Muscle layer of colon (tissue), 2 donors: ENCODE measurements at regions not wholly inside any gene's neighbourhood (a gene's known extent, or its start where the extent isn't known, plus 50 kb on each side); places are given as distances from the start of the nearest gene placed in this dataset.
"Not testable (repeated sequence)": the region's sequence is repeated elsewhere in the genome, so short reads cannot be mapped to it uniquely, and the experiment has no call there.

Source experiments
- H3K27ac ChIP-seq: one replicate; pipeline ENCODE4 v1.7.0; 2013; ENCODE audit warnings: low read depth, mild to moderate bottlenecking, low read length, moderate library complexity
- H3K27me3 ChIP-seq, 2 donors: one replicate each; pipeline ENCODE4 v1.7.0; 2013; ENCODE audit warnings: low read length in 2 of 2, mild to moderate bottlenecking in 2 of 2; ENCODE audit not compliant: insufficient read depth in 2 of 2, control insufficient read depth in 1 of 2
- H3K36me3 ChIP-seq: one replicate; pipeline ENCODE4 v1.7.0; 2013; ENCODE audit warnings: mild to moderate bottlenecking, low read length; ENCODE audit not compliant: insufficient read depth
- H3K4me1 ChIP-seq: one replicate; pipeline ENCODE4 v1.7.0; 2013; ENCODE audit warnings: mild to moderate bottlenecking, low read length; ENCODE audit not compliant: insufficient read depth
- H3K4me3 ChIP-seq, 2 donors: one replicate each; pipeline ENCODE4 v1.7.0; 2013; ENCODE audit warnings: low read length in 2 of 2, low read depth in 1 of 2, mild to moderate bottlenecking in 1 of 2, moderate library complexity in 1 of 2
- H3K9ac ChIP-seq: one replicate; pipeline ENCODE4 v1.7.0; 2013; ENCODE audit warnings: low read length
- H3K9me3 ChIP-seq: one replicate; pipeline ENCODE4 v1.7.0; 2013; ENCODE audit warnings: mild to moderate bottlenecking, low read length
- donor health status: abdominal sarcoma.
- donor health status: Adenocarcinoma of cecum.

GRCh38 chr4:3625286-3625875, 93.2 kb upstream of the LRPAP1 start:
- not testable (repeated sequence) for H3K27me3 ChIP-seq, H3K36me3 ChIP-seq, H3K27ac ChIP-seq, H3K9ac ChIP-seq, H3K9me3 ChIP-seq, H3K4me1 ChIP-seq, H3K4me3 ChIP-seq

GRCh38 chr4:3623809-3624329, 91.6 kb upstream of the LRPAP1 start:
- not testable (repeated sequence) for H3K4me3 ChIP-seq, H3K9ac ChIP-seq, H3K27me3 ChIP-seq, H3K4me1 ChIP-seq, H3K36me3 ChIP-seq, H3K27ac ChIP-seq, H3K9me3 ChIP-seq

- no peak overlapping the region for H3K4me3 ChIP-seq
- H3K27me3 ChIP-seq = no peaks in the 10 kb centered on the region
- H3K4me1 ChIP-seq = no peaks in the 10 kb centered on the region
- no peak overlapping the region for H3K27ac ChIP-seq
- no peaks in the 10 kb centered on the region for H3K9me3 ChIP-seq
- H3K36me3 ChIP-seq = no peaks in the 10 kb centered on the region
- no peak overlapping the region for H3K9ac ChIP-seq
Observed at GRCh38 chr4:3623106-3623505, 90.9 kb upstream of the LRPAP1 start.

- H3K9me3 ChIP-seq, H3K27ac ChIP-seq, H3K9ac ChIP-seq, H3K27me3 ChIP-seq, H3K36me3 ChIP-seq, H3K4me1 ChIP-seq, H3K4me3 ChIP-seq: not testable (repeated sequence)
Observed at GRCh38 chr4:3620365-3620764, 88.1 kb upstream of the LRPAP1 start.

- not testable (repeated sequence) for H3K36me3 ChIP-seq, H3K4me3 ChIP-seq, H3K27me3 ChIP-seq
Observed at GRCh38 chr4:3619698-3620097, 87.5 kb upstream of the LRPAP1 start.

GRCh38 chr4:3618341-3618740, 86.1 kb upstream of the LRPAP1 start:
- not testable (repeated sequence) for H3K4me1 ChIP-seq, H3K9me3 ChIP-seq, H3K27ac ChIP-seq, H3K4me3 ChIP-seq, H3K36me3 ChIP-seq, H3K9ac ChIP-seq, H3K27me3 ChIP-seq

More at GRCh38 chr4:3619698-3620097, 87.5 kb upstream of the LRPAP1 start:
- not testable (repeated sequence) for H3K9ac ChIP-seq, H3K9me3 ChIP-seq, H3K27ac ChIP-seq, H3K4me1 ChIP-seq

- no peaks in the 10 kb centered on the region for H3K9me3 ChIP-seq
- no peaks in the 10 kb centered on the region for H3K27me3 ChIP-seq
- H3K9ac ChIP-seq = no peak overlapping the region
- H3K27ac ChIP-seq = no peak overlapping the region
- no peaks in the 10 kb centered on the region for H3K4me1 ChIP-seq
- H3K36me3 ChIP-seq = no peaks in the 10 kb centered on the region
- no peak overlapping the region for H3K4me3 ChIP-seq
Observed at GRCh38 chr4:3615386-3616286, 83.4 kb upstream of the LRPAP1 start.

- Histone ChIP-seq H3K36me3 (no peaks in the 10 kb centered on the region), H3K9me3 (no peaks in the 10 kb centered on the region), H3K27me3 (no peaks in the 10 kb centered on the region)
Observed at GRCh38 chr4:3614731-3614980, 82.4 kb upstream of the LRPAP1 start.

GRCh38 chr4:3613967-3614730, 81.9 kb upstream of the LRPAP1 start:
- Histone ChIP-seq H3K4me3 (no peak overlapping the region), H3K9me3 (no peaks in the 10 kb centered on the region), H3K27ac (no peak overlapping the region), H3K36me3 (no peaks in the 10 kb centered on the region), H3K27me3 (no peaks in the 10 kb centered on the region), H3K9ac (no peak overlapping the region), H3K4me1 (no peaks in the 10 kb centered on the region)

More at GRCh38 chr4:3614731-3614980, 82.4 kb upstream of the LRPAP1 start:
- Histone ChIP-seq H3K4me1 (no peaks in the 10 kb centered on the region), H3K9ac (no peak overlapping the region), H3K4me3 (no peak overlapping the region), H3K27ac (no peak overlapping the region)

- Histone ChIP-seq H3K9ac (no peak overlapping the region), H3K27me3 (no peaks in the 10 kb centered on the region), H3K9me3 (no peaks in the 10 kb centered on the region), H3K36me3 (no peaks in the 10 kb centered on the region), H3K4me1 (no peaks in the 10 kb centered on the region), H3K4me3 (no peak overlapping the region), H3K27ac (no peak overlapping the region)
Observed at GRCh38 chr4:3612934-3613333, 80.7 kb upstream of the LRPAP1 start.

- no peaks in the 10 kb centered on the region for H3K27me3 ChIP-seq
Observed at GRCh38 chr4:3612281-3612680, 80.1 kb upstream of the LRPAP1 start.

More at GRCh38 chr4:3612281-3612680, 80.1 kb upstream of the LRPAP1 start:
- Histone ChIP-seq H3K27ac (no peak overlapping the region), H3K9me3 (no peaks in the 10 kb centered on the region), H3K4me1 (no peaks in the 10 kb centered on the region), H3K4me3 (no peak overlapping the region), H3K9ac (no peak overlapping the region), H3K36me3 (no peaks in the 10 kb centered on the region)
